ENCODE measurements at regions not wholly inside any gene's neighbourhood (a gene's known extent, or its start where the extent isn't known, plus 50 kb on each side); places are given as distances from the start of the nearest gene placed in this dataset.

DNA sequence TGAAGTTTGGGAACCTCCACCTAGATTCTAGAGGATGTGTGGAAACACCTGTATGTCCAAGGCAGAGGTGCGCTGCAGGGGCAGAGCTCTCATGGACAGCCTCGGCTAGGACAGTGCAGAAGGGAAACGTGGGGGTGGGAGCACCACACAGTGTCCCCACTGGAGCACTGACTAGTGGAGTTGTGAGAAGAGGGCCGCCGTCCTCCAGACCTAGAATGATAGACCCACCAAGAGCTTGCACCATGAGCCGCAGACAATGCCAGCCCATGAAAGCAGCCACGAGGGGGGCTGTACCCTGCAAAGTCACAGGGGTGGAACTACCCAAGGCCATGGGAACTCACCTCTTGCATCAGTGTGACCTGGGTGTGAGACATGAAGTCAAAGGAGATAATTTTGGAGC, 274.5 kb upstream of the FMR1 start:
- TF ChIP-seq, protein P1, sequence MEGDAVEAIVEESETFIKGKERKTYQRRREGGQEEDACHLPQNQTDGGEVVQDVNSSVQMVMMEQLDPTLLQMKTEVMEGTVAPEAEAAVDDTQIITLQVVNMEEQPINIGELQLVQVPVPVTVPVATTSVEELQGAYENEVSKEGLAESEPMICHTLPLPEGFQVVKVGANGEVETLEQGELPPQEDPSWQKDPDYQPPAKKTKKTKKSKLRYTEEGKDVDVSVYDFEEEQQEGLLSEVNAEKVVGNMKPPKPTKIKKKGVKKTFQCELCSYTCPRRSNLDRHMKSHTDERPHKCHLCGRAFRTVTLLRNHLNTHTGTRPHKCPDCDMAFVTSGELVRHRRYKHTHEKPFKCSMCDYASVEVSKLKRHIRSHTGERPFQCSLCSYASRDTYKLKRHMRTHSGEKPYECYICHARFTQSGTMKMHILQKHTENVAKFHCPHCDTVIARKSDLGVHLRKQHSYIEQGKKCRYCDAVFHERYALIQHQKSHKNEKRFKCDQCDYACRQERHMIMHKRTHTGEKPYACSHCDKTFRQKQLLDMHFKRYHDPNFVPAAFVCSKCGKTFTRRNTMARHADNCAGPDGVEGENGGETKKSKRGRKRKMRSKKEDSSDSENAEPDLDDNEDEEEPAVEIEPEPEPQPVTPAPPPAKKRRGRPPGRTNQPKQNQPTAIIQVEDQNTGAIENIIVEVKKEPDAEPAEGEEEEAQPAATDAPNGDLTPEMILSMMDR (IDR thresholded peaks at IDR 0.05; ENCODE audit: insufficient read depth, low read length) = no peak
- TF ChIP-seq POLR2AphosphoS5 (IDR thresholded peaks at IDR 0.05; ENCODE audit: low read depth) (no peak), REST (IDR thresholded peaks at IDR 0.05; ENCODE audit: insufficient replicate concordance, low read depth) (no peak), GABPA (IDR thresholded peaks at IDR 0.05; ENCODE audit: low read depth) (no peak)
